HK-2 (cell line): ENCODE measurements at regions not wholly inside any gene's neighbourhood (a gene's known extent, or its start where the extent isn't known, plus 50 kb on each side); places are given as distances from the start of the nearest gene placed in this dataset.
"Not testable (repeated sequence)": the region's sequence is repeated elsewhere in the genome, so short reads cannot be mapped to it uniquely, and the experiment has no call there.

Experiments used
- DNase-seq: peaks from one replicate; pipeline ENCODE4 v3.0.0-alpha.2; 2018; ENCODE audit not compliant: unreplicated experiment

GRCh38 chr1:194707074-194707473 lies 1520.7 kb upstream of the B3GALT2 start:
- DNase-seq = no peak

- DNase-seq = no peak
Observed at GRCh38 chr1:194705123-194705854, 1518.9 kb upstream of the B3GALT2 start.

GRCh38 chr1:194698908-194699318 lies 1512.5 kb upstream of the B3GALT2 start:
- DNase-seq = no peak

GRCh38 chr1:194693244-194693643 lies 1506.8 kb upstream of the B3GALT2 start:
- no peak for DNase-seq

GRCh38 chr1:194684636-194685035 lies 1498.2 kb upstream of the B3GALT2 start:
- no peak for DNase-seq

GRCh38 chr1:194658090-194658439 lies 1471.7 kb upstream of the B3GALT2 start:
- DNase-seq = peak; percentile 7

- DNase-seq = no peak
Observed at GRCh38 chr1:194654956-194655355, 1468.5 kb upstream of the B3GALT2 start.

- no peak for DNase-seq
Observed at GRCh38 chr1:194653385-194653784, 1467.0 kb upstream of the B3GALT2 start.

- no peak for DNase-seq
Observed at GRCh38 chr1:194647118-194647517, 1460.7 kb upstream of the B3GALT2 start.

- no peak for DNase-seq
Observed at GRCh38 chr1:194644528-194644927, 1458.1 kb upstream of the B3GALT2 start.

GRCh38 chr1:194640322-194640721 lies 1453.9 kb upstream of the B3GALT2 start:
- DNase-seq = no peak

GRCh38 chr1:194629011-194629410 lies 1442.6 kb upstream of the B3GALT2 start:
- DNase-seq = no peak

- no peak for DNase-seq
Observed at GRCh38 chr1:194624833-194625232, 1438.4 kb upstream of the B3GALT2 start.

GRCh38 chr1:194618101-194618500 lies 1431.7 kb upstream of the B3GALT2 start:
- peak; percentile 1 for DNase-seq

- not testable (repeated sequence) for DNase-seq
Observed at GRCh38 chr1:194617272-194617671, 1430.9 kb upstream of the B3GALT2 start.

GRCh38 chr1:194616835-194617234 lies 1430.4 kb upstream of the B3GALT2 start:
- no peak for DNase-seq

- no peak for DNase-seq
Observed at GRCh38 chr1:194602184-194602583, 1415.8 kb upstream of the B3GALT2 start.

GRCh38 chr1:194600716-194601115 lies 1414.3 kb upstream of the B3GALT2 start:
- DNase-seq = no peak

GRCh38 chr1:194598098-194598497 lies 1411.7 kb upstream of the B3GALT2 start:
- DNase-seq = no peak

- DNase-seq = no peak
Observed at GRCh38 chr1:194586302-194586701, 1399.9 kb upstream of the B3GALT2 start.

- DNase-seq = no peak
Observed at GRCh38 chr1:194584052-194584451, 1397.6 kb upstream of the B3GALT2 start.

- DNase-seq = no peak
Observed at GRCh38 chr1:194570476-194570875, 1384.1 kb upstream of the B3GALT2 start.

GRCh38 chr1:194568610-194569009 lies 1382.2 kb upstream of the B3GALT2 start:
- DNase-seq = peak; percentile 0

- no peak for DNase-seq
Observed at GRCh38 chr1:194548071-194548470, 1361.7 kb upstream of the B3GALT2 start.
